ENCODE measurements at regions not wholly inside any gene's neighbourhood (a gene's known extent, or its start where the extent isn't known, plus 50 kb on each side); places are given as distances from the start of the nearest gene placed in this dataset.

DNA sequence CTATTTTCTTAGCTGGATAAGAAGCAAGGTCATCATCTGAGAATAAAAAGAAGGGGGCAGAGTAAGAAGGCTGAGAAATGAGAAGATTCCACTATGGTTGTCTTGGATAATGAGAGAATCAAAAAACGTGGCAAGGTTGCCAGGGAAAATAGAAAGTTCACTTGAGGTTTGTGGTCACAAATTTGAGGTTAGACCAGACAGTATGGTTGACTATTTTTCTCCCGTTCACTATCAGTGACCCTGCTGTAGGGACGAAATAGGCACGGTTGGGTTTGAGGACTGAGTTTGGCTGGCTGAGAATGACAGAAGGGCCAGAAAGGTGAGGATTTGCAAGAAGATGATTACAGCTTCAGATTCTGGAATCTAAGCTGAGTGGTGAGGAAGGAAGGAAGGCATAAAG is 266.0 kb upstream of the ZNF462 start:
- Histone ChIP-seq H3K27me3 (replicated peaks; ENCODE audit: insufficient read depth, low read length) (no peaks in the 10 kb centered on the region), H3K9ac (ENCODE audit: low read length) (no peak overlapping the region)

DNA sequence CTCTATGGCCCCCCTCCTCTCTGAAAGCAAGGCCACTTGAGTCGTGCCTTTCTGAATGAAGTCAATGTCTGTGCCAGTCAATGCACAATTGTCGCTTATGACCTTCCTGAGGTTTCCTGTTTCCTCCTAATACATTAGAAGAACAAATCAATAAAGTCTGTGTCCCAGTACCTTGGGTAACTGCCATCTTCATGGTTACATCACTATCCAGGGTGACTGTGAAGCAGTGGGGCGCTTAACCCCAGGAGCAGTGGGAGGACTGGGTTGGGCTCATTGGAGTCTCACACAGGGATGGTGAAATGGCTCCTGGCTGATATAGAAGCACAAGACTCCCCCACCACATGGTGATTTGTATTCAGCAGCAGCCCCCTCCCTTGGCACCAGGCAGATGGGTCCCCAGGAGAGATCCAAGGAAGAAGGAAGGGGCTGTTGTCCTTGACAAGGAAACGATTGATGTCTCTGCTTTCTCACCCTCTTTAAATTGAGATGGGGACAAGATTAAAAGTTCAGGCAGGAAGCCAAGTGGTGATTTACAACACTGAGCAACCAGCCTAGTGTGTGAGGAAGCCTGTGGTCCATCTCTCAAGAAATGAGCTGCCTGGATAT is 261.9 kb upstream of the ZNF462 start:
- no peak overlapping the region for H3K9ac ChIP-seq (ENCODE audit: low read length)
- no peak overlapping the region for H3K4me3 ChIP-seq (ENCODE audit: low read length)
- no peak for DNase-seq
- H3K9me2 ChIP-seq (replicated peaks; ENCODE audit: insufficient read depth, low read length): no peaks in the 10 kb centered on the region
- H3F3A ChIP-seq (ENCODE audit: insufficient read depth, low read length): no peaks in the 10 kb centered on the region
- H3K27me3 ChIP-seq (replicated peaks; ENCODE audit: insufficient read depth, low read length): no peaks in the 10 kb centered on the region
- no peak overlapping the region for H3K4me2 ChIP-seq (ENCODE audit: low read depth, low read length)
- no peaks in the 10 kb centered on the region for H4K20me1 ChIP-seq (ENCODE audit: insufficient read depth, low read length)
- H3K9me3 ChIP-seq (replicated peaks; ENCODE audit: insufficient read depth, low read length): no peaks in the 10 kb centered on the region
- TF ChIP-seq EZH2 (optimal IDR thresholded peaks at IDR 0.05; ENCODE audit: low read depth, low read length): no peak
- no peak for TF ChIP-seq EZH2phosphoT487 (IDR thresholded peaks at IDR 0.05; ENCODE audit: low read length)
- TF ChIP-seq, protein P1, sequence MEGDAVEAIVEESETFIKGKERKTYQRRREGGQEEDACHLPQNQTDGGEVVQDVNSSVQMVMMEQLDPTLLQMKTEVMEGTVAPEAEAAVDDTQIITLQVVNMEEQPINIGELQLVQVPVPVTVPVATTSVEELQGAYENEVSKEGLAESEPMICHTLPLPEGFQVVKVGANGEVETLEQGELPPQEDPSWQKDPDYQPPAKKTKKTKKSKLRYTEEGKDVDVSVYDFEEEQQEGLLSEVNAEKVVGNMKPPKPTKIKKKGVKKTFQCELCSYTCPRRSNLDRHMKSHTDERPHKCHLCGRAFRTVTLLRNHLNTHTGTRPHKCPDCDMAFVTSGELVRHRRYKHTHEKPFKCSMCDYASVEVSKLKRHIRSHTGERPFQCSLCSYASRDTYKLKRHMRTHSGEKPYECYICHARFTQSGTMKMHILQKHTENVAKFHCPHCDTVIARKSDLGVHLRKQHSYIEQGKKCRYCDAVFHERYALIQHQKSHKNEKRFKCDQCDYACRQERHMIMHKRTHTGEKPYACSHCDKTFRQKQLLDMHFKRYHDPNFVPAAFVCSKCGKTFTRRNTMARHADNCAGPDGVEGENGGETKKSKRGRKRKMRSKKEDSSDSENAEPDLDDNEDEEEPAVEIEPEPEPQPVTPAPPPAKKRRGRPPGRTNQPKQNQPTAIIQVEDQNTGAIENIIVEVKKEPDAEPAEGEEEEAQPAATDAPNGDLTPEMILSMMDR (IDR thresholded peaks at IDR 0.05; ENCODE audit: low read length): no peak
- H3K36me3 ChIP-seq (replicated peaks; ENCODE audit: insufficient read depth, low read length): no peaks in the 10 kb centered on the region
- no peaks in the 10 kb centered on the region for H3K79me2 ChIP-seq (ENCODE audit: low read length)
- no peak overlapping the region for H2AFZ ChIP-seq (ENCODE audit: low read length)
- H3K4me1 ChIP-seq (ENCODE audit: low read length): no peaks in the 10 kb centered on the region
- no peak overlapping the region for H3K27ac ChIP-seq (ENCODE audit: low read length)

More for the DNA sequence above, 266.0 kb upstream of the ZNF462 start:
- no peaks in the 10 kb centered on the region for H3K79me2 ChIP-seq (ENCODE audit: low read length)
- no peaks in the 10 kb centered on the region for H3K36me3 ChIP-seq (replicated peaks; ENCODE audit: insufficient read depth, low read length)
- H3F3A ChIP-seq (ENCODE audit: insufficient read depth, low read length): no peaks in the 10 kb centered on the region
- TF ChIP-seq EZH2phosphoT487 (IDR thresholded peaks at IDR 0.05; ENCODE audit: low read length): no peak
- TF ChIP-seq EZH2 (optimal IDR thresholded peaks at IDR 0.05; ENCODE audit: low read depth, low read length): no peak
- TF ChIP-seq, protein P1 (IDR thresholded peaks at IDR 0.05; ENCODE audit: low read length): no peak
- no peak overlapping the region for H3K27ac ChIP-seq (ENCODE audit: low read length)
- H3K4me3 ChIP-seq (ENCODE audit: low read length): no peak overlapping the region
- H3K4me2 ChIP-seq (ENCODE audit: low read depth, low read length): no peak overlapping the region
- no peak overlapping the region for H2AFZ ChIP-seq (ENCODE audit: low read length)
- H3K4me1 ChIP-seq (ENCODE audit: low read length): no peaks in the 10 kb centered on the region
- H4K20me1 ChIP-seq (ENCODE audit: insufficient read depth, low read length): no peaks in the 10 kb centered on the region
- DNase-seq: no peak
- H3K9me2 ChIP-seq (replicated peaks; ENCODE audit: insufficient read depth, low read length): no peaks in the 10 kb centered on the region
- H3K9me3 ChIP-seq (replicated peaks; ENCODE audit: insufficient read depth, low read length): no peaks in the 10 kb centered on the region

DNA sequence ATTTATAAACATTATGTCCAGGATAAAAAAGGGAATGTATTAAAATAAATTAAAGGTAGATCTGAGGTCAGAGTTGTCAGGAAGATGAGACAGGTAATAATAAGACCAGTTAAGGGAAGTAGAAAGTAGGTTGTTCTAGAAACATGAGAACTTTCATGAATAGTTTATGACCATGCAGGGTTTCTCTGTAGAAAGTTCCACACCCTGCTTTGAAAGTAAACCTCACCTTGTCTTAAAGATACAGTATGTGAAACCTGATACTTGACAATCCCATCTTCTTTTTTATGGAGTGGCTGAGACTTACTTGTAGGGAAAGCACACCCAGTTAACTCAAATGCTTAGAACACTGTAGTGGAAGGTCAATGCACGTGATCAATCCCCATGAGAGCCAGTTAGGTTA is 260.6 kb upstream of the ZNF462 start:
- Histone ChIP-seq H3K9ac (ENCODE audit: low read length) (no peak overlapping the region), H4K20me1 (ENCODE audit: insufficient read depth, low read length) (no peaks in the 10 kb centered on the region)

DNA sequence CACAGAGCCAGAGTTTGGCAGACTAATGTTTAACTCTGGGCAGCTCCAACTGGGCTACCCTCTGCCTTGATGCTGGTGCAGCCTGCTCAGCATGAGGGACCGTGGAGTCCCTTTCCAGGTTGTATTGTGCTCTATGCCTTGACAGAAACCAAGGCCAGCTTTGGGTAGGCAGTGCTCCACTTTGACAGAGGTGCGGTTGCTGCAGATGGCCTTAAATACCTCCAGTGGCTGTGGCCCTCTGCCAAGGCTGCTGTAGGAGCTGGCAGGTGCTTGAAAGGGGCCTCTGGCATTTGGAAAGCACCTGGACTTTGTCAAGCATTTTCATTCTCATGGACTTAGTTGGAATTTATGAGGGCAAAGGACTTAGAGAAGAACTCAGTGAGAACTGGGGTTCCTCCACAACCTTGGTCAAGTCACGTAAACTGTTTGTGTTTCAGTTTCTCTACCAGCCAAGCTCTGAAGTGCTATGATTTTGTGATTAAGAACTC is 249.7 kb upstream of the ZNF462 start:
- Histone ChIP-seq H3K4me2 (ENCODE audit: low read depth, low read length) (no peak overlapping the region), H3K27me3 (replicated peaks; ENCODE audit: insufficient read depth, low read length) (no peaks in the 10 kb centered on the region), H3K36me3 (replicated peaks; ENCODE audit: insufficient read depth, low read length) (no peaks in the 10 kb centered on the region), H3K9me3 (replicated peaks; ENCODE audit: insufficient read depth, low read length) (no peaks in the 10 kb centered on the region), H3K79me2 (ENCODE audit: low read length) (no peaks in the 10 kb centered on the region), H3K4me1 (ENCODE audit: low read length) (no peaks in the 10 kb centered on the region), H3K9ac (ENCODE audit: low read length) (no peak overlapping the region), H3F3A (ENCODE audit: insufficient read depth, low read length) (no peaks in the 10 kb centered on the region), H3K4me3 (ENCODE audit: low read length) (no peak overlapping the region), H3K27ac (ENCODE audit: low read length) (no peak overlapping the region), H2AFZ (ENCODE audit: low read length) (no peak overlapping the region), H3K9me2 (replicated peaks; ENCODE audit: insufficient read depth, low read length) (no peaks in the 10 kb centered on the region), H4K20me1 (ENCODE audit: insufficient read depth, low read length) (no peaks in the 10 kb centered on the region)
- TF ChIP-seq EZH2phosphoT487 (IDR thresholded peaks at IDR 0.05; ENCODE audit: low read length) (no peak), EZH2 (optimal IDR thresholded peaks at IDR 0.05; ENCODE audit: low read depth, low read length) (no peak)
- TF ChIP-seq, protein P1 (IDR thresholded peaks at IDR 0.05; ENCODE audit: low read length): no peak
- no peak for DNase-seq

More for the DNA sequence above, 260.6 kb upstream of the ZNF462 start:
- no peak overlapping the region for H3K27ac ChIP-seq (ENCODE audit: low read length)
- no peaks in the 10 kb centered on the region for H3K36me3 ChIP-seq (replicated peaks; ENCODE audit: insufficient read depth, low read length)
- no peaks in the 10 kb centered on the region for H3K79me2 ChIP-seq (ENCODE audit: low read length)
- H3F3A ChIP-seq (ENCODE audit: insufficient read depth, low read length): no peaks in the 10 kb centered on the region
- H3K9me2 ChIP-seq (replicated peaks; ENCODE audit: insufficient read depth, low read length): no peaks in the 10 kb centered on the region
- H3K4me2 ChIP-seq (ENCODE audit: low read depth, low read length): no peak overlapping the region
- no peaks in the 10 kb centered on the region for H3K9me3 ChIP-seq (replicated peaks; ENCODE audit: insufficient read depth, low read length)
- H2AFZ ChIP-seq (ENCODE audit: low read length): no peak overlapping the region
- H3K4me1 ChIP-seq (ENCODE audit: low read length): no peaks in the 10 kb centered on the region
- no peak for DNase-seq
- no peaks in the 10 kb centered on the region for H3K27me3 ChIP-seq (replicated peaks; ENCODE audit: insufficient read depth, low read length)
- TF ChIP-seq EZH2phosphoT487 (IDR thresholded peaks at IDR 0.05; ENCODE audit: low read length): no peak
- no peak for TF ChIP-seq EZH2 (optimal IDR thresholded peaks at IDR 0.05; ENCODE audit: low read depth, low read length)
- H3K4me3 ChIP-seq (ENCODE audit: low read length): no peak overlapping the region

Measured in MM.1S (cell line).